Activated naive CD4-positive, alpha-beta T cell treated with anti-CD3 and anti-CD28 coated beads, Interleukin-2, amount 50 U/mL, for 72 hours (primary cell): ENCODE measurements at regions not wholly inside any gene's neighbourhood (a gene's known extent, or its start where the extent isn't known, plus 50 kb on each side); places are given as distances from the start of the nearest gene placed in this dataset.

ENCODE experiments used
- ATAC-seq, 2 donors: fragments of 150-1000 bp; cut with Tn5 transposase; 2 replicates each; pipeline ENCODE4 v1.10.0; 2021; ENCODE audit warnings: mild to moderate bottlenecking in 2 of 2, moderate library complexity in 2 of 2
- DNase-seq, 2 donors: peaks; one replicate each; pipeline ENCODE4 v3.0.0; 2021 to 2022; ENCODE audit warnings: low spot score in 2 of 2
- H3K27ac Mint-ChIP-seq, 2 donors: one replicate each; pipeline ENCODE4 v1.8.0; 2022; ENCODE audit warnings: mild to moderate bottlenecking in 2 of 2, mixed read lengths in 2 of 2
- H3K36me3 Mint-ChIP-seq, 2 donors: one replicate each; pipeline ENCODE4 v1.8.0; 2022; ENCODE audit warnings: mixed read lengths in 2 of 2
- H3K9me3 Mint-ChIP-seq, 2 donors: one replicate each; pipeline ENCODE4 v1.8.0; 2022; ENCODE audit warnings: mixed read lengths in 2 of 2

DNA sequence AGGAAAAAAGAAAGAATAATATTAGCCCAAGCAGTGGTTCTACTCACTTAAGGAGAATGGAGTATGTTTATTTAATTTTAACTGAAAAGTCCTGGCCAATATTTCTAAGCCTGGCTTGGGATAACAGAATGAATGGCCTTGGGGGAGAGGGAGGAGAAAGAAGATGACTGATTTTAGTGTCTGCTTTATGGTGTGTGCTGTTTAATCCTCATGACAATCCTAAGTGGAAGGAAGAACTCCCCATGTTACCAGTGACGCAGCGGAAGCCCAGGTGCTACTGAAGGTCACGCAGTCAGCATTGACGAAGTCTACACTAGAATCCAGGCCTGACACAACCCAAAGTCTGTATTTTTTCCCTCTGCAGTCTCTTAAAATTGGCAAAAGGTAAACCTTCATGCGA, 50.5 kb downstream of the PALM2AKAP2 start:
- H3K27ac Mint-ChIP-seq: no peak overlapping the region
- no peak for ATAC-seq

DNA sequence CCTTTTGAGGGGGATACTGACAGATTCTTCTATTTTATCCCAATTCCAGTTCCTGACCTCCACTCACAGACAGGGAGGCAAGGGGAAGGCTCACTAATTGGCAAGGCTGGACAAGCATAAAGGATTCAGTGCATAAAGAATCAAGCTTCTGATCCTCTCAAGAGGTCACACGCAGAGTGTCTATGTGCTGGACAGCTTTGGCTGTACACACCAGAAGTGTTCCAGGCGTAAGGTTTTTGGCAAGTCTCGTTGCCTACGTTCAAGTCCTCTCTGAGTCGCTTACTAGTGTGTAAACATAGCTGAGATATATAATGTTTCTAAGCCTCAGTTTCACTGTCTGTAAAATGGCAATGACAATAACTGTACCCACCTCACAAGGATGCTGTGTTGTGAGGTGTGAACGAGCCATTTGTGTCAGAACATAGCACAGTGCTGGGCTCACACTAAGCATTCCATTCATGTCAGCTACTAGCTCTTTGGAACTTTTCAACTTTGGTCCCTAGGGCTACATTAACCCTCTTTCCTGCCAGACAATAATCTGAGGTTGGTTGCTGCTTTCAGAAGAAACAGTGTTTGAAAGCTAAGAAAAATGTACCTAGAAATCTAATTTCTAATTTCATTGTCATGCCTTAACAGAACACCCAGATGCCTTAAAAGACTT, 52.1 kb downstream of the PALM2AKAP2 start:
- no peak for ATAC-seq
- peaks cover 0 to 13% of the 10 kb centered on the region in 2 donors for H3K9me3 Mint-ChIP-seq
- H3K27ac Mint-ChIP-seq: no peak overlapping the region
- no peak for DNase-seq
- H3K36me3 Mint-ChIP-seq: peaks cover 0 to 14% of the 10 kb centered on the region in 2 donors

More for the DNA sequence above, 50.5 kb downstream of the PALM2AKAP2 start:
- H3K36me3 Mint-ChIP-seq: peaks cover 0 to 3% of the 10 kb centered on the region in 2 donors
- no peak for DNase-seq
- peaks cover 0 to 7% of the 10 kb centered on the region in 2 donors for H3K9me3 Mint-ChIP-seq

DNA sequence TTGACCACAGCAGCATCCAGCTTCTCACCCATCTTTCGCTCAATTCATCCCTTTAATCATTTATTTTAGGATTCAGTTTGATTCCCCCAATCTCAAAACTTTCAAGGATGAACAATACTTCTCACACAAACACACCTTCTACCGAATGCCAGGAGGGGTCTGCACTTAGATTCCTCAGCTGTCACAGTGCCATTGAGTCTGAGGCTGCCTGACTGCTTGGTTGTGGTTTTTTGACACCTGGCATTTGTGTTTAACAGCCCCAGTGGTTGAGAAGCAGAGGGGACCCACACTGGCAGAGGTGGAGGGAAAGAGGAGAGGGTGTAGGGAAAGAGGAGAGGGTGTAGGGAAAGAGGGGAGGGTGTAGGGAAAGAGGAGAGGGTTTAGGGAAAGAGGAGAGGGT, 54.9 kb downstream of the PALM2AKAP2 start:
- Mint-ChIP-seq H3K9me3 (peaks cover 0 to 6% of the 10 kb centered on the region in 2 donors), H3K27ac (no peak overlapping the region), H3K36me3 (peaks cover 0 to 14% of the 10 kb centered on the region in 2 donors)
- ATAC-seq (no peak), DNase-seq (no peak)

DNA sequence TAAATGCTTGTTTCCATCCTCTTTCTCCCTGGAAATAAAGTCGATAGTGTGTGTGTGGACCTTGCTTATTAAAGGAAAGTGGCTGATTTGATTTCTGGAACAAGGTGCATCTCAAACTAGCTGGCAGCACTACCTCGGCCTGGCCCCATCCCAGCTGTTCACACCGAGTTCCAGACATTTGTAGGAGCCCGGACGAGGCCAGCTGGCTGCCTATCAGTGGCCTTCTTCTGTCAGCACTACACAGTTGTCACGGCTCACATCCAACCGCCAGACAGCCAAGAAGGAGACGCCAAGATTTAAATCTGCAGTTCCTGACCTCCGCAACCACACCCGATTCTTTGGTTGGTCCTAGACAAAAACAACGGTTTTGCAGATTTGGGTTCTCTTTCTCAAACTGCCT, 63.6 kb downstream of the PALM2AKAP2 start:
- H3K36me3 Mint-ChIP-seq: no peaks in the 10 kb centered on the region
- H3K27ac Mint-ChIP-seq: no peak overlapping the region
- ATAC-seq: no peak
- peaks cover 0 to 5% of the 10 kb centered on the region in 2 donors for H3K9me3 Mint-ChIP-seq
- no peak for DNase-seq

DNA sequence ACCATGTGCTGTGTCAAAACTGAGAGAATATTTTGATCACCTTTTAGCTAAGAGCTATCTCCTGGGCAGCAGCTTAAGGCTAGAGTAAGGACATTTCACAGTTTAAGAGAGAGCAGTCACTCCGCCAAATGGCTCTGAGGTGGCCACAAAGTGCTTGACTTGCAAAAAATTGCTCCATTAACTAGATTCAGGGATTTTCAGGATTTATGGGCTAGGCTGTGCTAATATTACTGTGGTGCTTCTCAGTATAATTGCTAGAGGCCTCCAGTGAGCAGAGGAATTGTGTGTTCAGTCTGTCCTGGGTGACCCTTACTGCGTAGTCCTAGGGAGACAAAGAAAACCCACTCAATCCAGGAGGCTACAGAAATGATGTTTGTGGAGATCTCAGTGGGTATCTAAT, 65.2 kb downstream of the PALM2AKAP2 start:
- Mint-ChIP-seq H3K27ac (no peak overlapping the region), H3K9me3 (peaks cover 0 to 5% of the 10 kb centered on the region in 2 donors), H3K36me3 (no peaks in the 10 kb centered on the region)
- no peak for ATAC-seq
- no peak for DNase-seq

DNA sequence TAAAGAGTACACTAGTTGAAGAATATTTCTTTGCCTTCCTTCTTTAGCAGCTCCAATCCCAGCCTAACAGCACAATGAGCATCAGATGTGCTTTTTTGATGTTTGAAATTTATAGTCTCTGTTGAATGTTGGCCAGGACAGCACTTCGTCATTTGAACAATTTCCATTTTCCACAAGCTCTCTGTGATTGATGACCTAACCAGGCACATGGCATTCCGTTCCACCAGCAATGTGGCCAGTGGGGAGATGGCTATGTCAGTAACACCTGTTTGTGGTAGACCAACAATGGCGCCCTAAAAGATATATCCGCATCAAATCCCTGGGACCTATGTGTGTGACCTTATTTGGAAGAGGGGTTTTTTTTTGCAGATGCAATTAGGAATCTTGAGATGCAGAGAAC, 66.8 kb downstream of the PALM2AKAP2 start:
- Mint-ChIP-seq H3K27ac (no peak overlapping the region), H3K9me3 (peaks cover 0 to 10% of the 10 kb centered on the region in 2 donors), H3K36me3 (no peaks in the 10 kb centered on the region)
- ATAC-seq: no peak
- no peak for DNase-seq

DNA sequence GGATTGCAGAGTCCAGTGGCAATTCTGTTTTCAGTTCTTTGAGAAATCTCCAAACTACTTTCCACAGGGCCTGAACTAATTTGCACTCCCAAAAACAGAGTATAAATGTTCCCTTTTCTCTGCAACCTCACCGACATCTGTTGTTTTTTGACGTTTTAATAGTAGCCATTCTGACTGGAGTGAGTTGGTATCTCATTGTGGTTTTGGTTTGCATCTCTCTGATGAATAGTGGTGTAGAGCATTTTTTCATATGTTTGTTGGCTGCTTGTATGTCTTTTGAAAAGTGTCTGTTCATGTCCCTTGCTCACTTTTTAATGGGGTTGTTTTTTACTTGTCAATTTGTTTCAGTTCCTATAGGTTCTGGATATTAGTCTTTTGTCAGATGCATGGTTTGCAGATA, 72.6 kb downstream of the PALM2AKAP2 start:
- ATAC-seq (no peak), DNase-seq (no peak)
- Mint-ChIP-seq H3K27ac (no peak overlapping the region), H3K9me3 (peaks cover 0 to 5% of the 10 kb centered on the region in 2 donors), H3K36me3 (no peaks in the 10 kb centered on the region)

DNA sequence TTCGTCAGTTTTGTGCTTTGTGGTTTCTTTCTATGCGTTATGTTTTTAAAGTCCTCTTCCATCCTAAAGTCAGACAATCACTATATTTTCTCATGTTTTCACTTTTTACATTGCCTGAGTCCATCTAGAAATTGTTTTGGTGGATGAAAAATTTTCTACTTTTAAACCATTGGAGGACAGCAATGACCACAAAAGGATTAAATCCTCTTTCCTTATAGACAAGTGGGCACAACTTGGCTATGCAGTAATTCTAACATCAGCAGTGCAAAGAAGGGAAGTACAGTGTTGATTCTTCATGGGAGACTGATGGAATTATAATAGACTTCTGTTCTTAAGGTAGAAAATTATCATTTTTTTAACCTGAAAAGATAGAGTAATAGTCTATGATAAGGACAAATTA, 75.5 kb downstream of the PALM2AKAP2 start:
- DNase-seq (no peak), ATAC-seq (no peak)
- Mint-ChIP-seq H3K9me3 (peaks cover 0 to 2% of the 10 kb centered on the region in 2 donors), H3K36me3 (no peaks in the 10 kb centered on the region), H3K27ac (no peak overlapping the region)

DNA sequence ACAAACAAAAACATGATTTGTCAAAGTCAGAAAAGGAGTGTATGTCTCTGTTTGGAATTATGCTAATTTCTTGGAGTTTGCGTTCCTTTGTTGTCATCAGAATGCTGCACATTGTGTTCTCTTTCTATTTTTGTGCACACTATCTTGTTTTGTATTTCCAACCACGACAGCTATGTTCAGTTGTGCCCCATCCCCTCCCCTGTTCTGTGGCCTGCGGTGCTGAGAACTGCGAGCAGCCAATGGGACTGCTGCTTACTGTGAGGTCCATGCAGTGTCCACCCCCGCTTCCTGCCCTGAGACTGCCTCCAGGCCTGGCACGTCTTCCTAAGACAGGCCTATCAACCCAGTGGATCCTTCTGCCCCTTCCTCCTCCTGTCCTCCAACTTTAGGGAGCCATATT, 76.8 kb downstream of the PALM2AKAP2 start:
- ATAC-seq: no peak
- H3K27ac Mint-ChIP-seq: no peak overlapping the region
- no peaks in the 10 kb centered on the region for H3K36me3 Mint-ChIP-seq
- H3K9me3 Mint-ChIP-seq: no peaks in the 10 kb centered on the region
- no peak for DNase-seq

DNA sequence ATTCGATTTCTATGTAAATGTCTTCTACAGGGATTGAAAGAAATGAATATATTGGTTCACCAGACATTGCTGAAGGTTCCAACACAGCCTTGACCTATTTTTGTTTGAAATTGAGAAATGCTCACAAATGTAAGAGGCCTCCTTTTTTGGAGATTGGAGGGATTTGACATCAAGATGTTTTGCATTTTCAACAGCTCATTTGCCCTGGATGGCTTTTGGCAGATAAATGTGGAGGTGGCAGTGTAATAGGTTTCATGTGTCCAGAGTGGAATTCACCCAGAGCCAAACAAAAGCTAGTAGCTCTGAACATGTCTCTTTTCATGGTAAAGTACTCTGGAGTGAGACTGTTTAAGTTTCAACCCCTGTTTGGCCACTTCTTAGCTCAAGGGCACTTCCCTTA, 77.3 kb downstream of the PALM2AKAP2 start:
- H3K36me3 Mint-ChIP-seq: no peaks in the 10 kb centered on the region
- H3K27ac Mint-ChIP-seq: no peak overlapping the region
- ATAC-seq (no peak), DNase-seq (no peak)
- no peaks in the 10 kb centered on the region for H3K9me3 Mint-ChIP-seq

DNA sequence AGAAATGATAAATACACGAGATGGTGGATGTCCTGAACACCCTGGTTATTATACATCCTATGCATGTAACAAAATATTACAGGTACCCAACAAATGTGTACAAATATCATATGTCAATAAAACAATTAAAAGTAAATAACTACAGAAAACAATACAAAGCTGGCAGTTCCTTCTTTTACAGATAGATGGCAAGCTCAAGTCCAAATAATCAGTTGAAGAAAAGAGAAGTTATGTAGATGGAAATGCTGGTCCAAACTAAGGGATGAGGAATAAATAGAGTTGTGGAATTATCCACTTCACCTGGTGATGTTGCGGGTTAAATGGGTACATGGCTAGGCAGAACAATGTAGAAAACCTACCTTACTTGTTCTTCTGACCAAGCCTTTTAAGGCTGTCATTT, 79.4 kb downstream of the PALM2AKAP2 start:
- H3K27ac Mint-ChIP-seq: no peak overlapping the region
- DNase-seq: no peak
- peaks cover 0 to 4% of the 10 kb centered on the region in 2 donors for H3K9me3 Mint-ChIP-seq
- ATAC-seq: no peak
- no peaks in the 10 kb centered on the region for H3K36me3 Mint-ChIP-seq

DNA sequence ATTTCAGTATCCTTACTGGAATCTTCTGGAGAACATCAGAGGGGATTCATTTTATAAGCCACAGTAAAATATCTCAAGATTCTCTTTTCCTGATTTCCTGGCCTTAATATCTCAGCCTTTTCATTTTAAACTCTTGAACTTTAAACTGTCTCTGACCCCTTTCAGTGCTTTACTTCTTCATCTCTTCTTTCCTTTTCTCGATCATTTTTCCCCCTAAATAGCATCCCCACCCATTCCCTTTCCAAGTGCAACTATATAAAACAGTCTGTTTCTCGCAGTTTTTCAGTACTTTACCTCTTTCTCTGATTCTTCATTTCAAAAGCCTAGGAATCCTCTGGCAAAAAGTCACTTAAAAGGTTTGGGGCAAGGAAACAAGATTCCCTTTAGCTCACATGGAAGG, 80.5 kb downstream of the PALM2AKAP2 start:
- Mint-ChIP-seq H3K9me3 (peaks cover 0 to 5% of the 10 kb centered on the region in 2 donors), H3K27ac (no peak overlapping the region), H3K36me3 (no peaks in the 10 kb centered on the region)
- ATAC-seq (no peak), DNase-seq (no peak)

DNA sequence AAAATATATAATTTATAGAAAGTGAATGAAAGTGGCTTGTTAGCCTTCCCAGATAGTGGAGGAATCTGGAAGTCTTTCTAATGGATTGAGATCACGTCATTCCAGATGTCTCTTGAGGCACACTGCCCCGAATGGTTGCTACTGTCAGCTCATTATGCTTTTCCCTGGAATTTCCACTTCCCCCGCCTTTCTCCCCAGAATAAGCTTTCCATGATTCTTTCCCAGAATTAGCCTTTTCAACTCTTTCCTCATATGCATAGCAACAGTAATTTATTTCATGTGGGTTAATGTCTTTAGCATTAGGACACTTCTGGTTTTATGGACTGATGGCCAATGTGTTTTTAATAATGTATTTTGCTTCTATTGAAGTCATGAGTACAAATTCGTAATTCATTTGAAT, 81.5 kb downstream of the PALM2AKAP2 start:
- ATAC-seq (no peak), DNase-seq (no peak)
- Mint-ChIP-seq H3K9me3 (peaks cover 0 to 5% of the 10 kb centered on the region in 2 donors), H3K27ac (no peak overlapping the region), H3K36me3 (no peaks in the 10 kb centered on the region)

DNA sequence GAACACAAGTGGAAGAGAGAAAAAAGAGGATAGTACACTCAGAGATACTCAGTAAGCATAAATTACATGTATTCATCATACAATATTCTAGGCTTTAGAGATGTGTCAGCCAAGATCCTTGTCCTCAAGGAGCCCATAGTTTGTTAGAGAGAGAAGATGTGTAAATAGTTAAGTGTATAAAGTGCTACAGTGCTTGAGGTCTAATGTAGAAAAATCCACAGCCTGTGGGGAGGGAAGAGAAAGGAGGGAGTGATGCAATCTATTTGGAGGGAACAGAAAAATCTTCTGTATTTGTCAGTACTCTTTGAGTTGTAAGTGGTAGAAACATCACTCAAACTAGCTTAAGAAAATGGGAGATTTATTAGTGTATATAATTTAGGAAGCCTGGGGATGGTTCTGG, 81.9 kb downstream of the PALM2AKAP2 start:
- H3K36me3 Mint-ChIP-seq: no peaks in the 10 kb centered on the region
- ATAC-seq: no peak
- DNase-seq: no peak
- H3K9me3 Mint-ChIP-seq: peaks cover 0 to 5% of the 10 kb centered on the region in 2 donors
- H3K27ac Mint-ChIP-seq: no peak overlapping the region

DNA sequence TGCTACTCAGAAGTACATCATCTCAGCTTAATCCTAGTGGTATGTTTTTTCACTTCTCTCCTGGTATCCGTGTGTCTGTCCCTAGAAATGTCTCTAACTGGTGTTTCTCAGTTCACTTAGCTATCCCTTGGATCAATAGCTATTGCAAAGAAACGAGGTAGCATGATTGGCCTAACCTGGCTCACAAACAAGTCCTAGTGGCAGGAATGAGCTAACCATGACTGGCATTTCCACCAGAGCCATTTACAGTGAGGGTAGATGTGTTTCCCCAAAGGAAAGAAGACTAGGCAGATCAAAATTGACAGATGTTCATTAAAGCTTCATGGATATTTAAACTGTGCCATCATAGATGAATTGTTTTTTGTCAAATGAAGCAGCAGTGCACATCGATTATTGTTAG, 82.5 kb downstream of the PALM2AKAP2 start:
- Mint-ChIP-seq H3K9me3 (peaks cover 0 to 5% of the 10 kb centered on the region in 2 donors), H3K27ac (no peak overlapping the region), H3K36me3 (no peaks in the 10 kb centered on the region)
- ATAC-seq (no peak), DNase-seq (no peak)

DNA sequence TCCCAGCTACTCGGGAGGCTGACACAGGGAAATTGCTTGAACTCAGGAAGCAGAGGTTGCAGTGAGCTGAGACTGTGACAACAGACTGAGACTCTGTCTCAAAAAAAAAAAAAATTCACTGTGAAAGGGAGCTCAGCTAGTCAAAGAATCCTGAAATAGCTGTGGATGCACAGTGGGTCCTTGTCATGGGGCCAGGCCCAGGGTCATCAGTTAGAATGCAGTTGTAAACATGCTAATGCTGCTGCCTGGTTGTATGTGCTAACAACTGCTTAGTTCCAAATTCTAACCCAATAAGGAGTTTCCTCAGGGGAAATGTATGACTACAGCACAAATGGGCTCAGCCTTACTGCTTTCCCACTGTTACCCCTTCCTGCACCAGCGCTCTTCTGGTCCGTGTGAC, 84.0 kb downstream of the PALM2AKAP2 start:
- ATAC-seq: no peak

DNA sequence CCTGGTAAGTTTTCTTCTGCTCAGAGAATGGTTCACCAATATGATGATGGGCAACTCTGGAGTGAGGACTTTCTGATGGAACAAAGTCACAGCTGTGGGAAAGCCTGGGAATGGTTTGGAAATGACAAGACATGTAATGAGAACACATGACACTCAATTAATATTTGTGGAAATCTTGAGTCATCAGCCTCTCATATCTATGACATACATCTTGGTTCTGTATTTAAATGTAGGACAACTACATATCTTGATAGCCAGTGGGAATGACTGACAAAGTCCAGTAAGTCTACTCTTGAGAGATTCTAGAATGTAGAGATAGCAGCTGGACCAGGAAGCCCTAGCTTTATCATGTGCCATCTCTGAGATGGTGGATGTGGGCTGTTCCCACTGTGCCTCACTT, 85.5 kb downstream of the PALM2AKAP2 start:
- Mint-ChIP-seq H3K9me3 (peaks cover 0 to 5% of the 10 kb centered on the region in 2 donors), H3K36me3 (no peaks in the 10 kb centered on the region), H3K27ac (no peak overlapping the region)
- DNase-seq (no peak), ATAC-seq (no peak)

More for the DNA sequence above, 84.0 kb downstream of the PALM2AKAP2 start:
- no peaks in the 10 kb centered on the region for H3K36me3 Mint-ChIP-seq
- no peak overlapping the region for H3K27ac Mint-ChIP-seq
- DNase-seq: no peak
- H3K9me3 Mint-ChIP-seq: peaks cover 0 to 5% of the 10 kb centered on the region in 2 donors

DNA sequence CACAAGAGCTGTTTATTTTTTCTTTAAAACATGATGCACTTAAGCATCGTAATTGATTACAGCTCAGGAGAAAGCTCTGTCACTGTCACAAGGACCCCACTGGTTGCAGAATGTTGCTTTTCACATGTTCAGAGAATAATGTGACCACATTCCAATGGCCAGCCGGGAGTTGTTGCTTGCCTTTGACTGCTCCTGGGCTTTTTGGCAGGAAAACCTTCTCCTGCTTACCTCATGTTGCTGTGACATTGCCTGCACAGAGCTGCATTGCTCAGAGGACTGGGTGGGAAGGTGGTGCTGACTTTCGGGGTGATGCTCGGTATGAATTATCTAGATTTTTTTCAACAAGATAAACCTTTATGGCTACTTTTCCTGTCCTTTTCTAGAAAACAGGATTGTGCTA, 88.2 kb downstream of the PALM2AKAP2 start:
- peaks cover 0 to 5% of the 10 kb centered on the region in 2 donors for H3K9me3 Mint-ChIP-seq
- ATAC-seq: no peak
- no peak for DNase-seq
- no peak overlapping the region for H3K27ac Mint-ChIP-seq
- H3K36me3 Mint-ChIP-seq: no peaks in the 10 kb centered on the region
